CD8-positive, alpha-beta memory T cell (primary cell): ENCODE measurements at regions not wholly inside any gene's neighbourhood (a gene's known extent, or its start where the extent isn't known, plus 50 kb on each side); places are given as distances from the start of the nearest gene placed in this dataset.
A peak's percentile ranks its signal among the peaks of the same experiment; 100 is the strongest.

Source experiments
- CTCF ChIA-PET: fragments of 350-600 bp; sonication (Branson Sonifier 250); formaldehyde crosslinking; loops from one replicate; lab custom pipeline; 2021; ENCODE audit warnings: antibody characterized with exemption; lab: Charles Lee
- POLR2A ChIA-PET: fragments of 350-600 bp; sonication (Branson Sonifier 250); formaldehyde crosslinking; loops from one replicate; lab custom pipeline; 2021; ENCODE audit warnings: antibody characterized with exemption; lab: Charles Lee
- DNase-seq, 5 donors: peaks; one replicate each; pipeline versions ENCODE4 v3.0.0 to v3.0.0-alpha.2; 2020 to 2022; ENCODE audit warnings: mixed read lengths in 1 of 5
- H3K27ac ChIP-seq: one replicate; pipeline ENCODE4 v1.7.0; 2013; ENCODE audit warnings: low read depth, mild to moderate bottlenecking, low read length, moderate library complexity
- H3K27me3 ChIP-seq: 2 replicates; pipeline ENCODE4 v1.7.0; 2013; ENCODE audit warnings: low read length, mild to moderate bottlenecking; ENCODE audit not compliant: insufficient read depth, poor library complexity, severe bottlenecking
- H3K36me3 ChIP-seq: 2 replicates; pipeline ENCODE4 v1.7.0; 2013; ENCODE audit warnings: mild to moderate bottlenecking, low read length, moderate library complexity; ENCODE audit not compliant: insufficient read depth
- H3K4me1 ChIP-seq: 2 replicates; pipeline ENCODE4 v1.7.0; 2013; ENCODE audit warnings: mild to moderate bottlenecking, low read length, moderate library complexity; ENCODE audit not compliant: insufficient read depth
- H3K4me3 ChIP-seq: 2 replicates; pipeline ENCODE4 v1.7.0; 2013; ENCODE audit warnings: mild to moderate bottlenecking, low read length
- H3K9me3 ChIP-seq: 2 replicates; pipeline ENCODE4 v1.7.0; 2013; ENCODE audit warnings: mild to moderate bottlenecking, low read length
- H3K27ac Mint-ChIP-seq, 8 donors: one replicate each; pipeline ENCODE4 v1.8.0; 2020 to 2021; ENCODE audit warnings: mixed read lengths in 8 of 8, mild to moderate bottlenecking in 6 of 8, inconsistent platforms in 3 of 8, moderate library complexity in 3 of 8
- H3K27me3 Mint-ChIP-seq, 2 donors: one replicate each; pipeline ENCODE4 v1.8.0; 2020 to 2021; ENCODE audit warnings: mixed read lengths in 2 of 2, mild to moderate bottlenecking in 1 of 2, moderate library complexity in 1 of 2
- H3K36me3 Mint-ChIP-seq, 3 donors: one replicate each; pipeline ENCODE4 v1.8.0; 2020 to 2021; ENCODE audit warnings: mixed read lengths in 3 of 3, inconsistent platforms in 1 of 3, mild to moderate bottlenecking in 1 of 3
- H3K4me1 Mint-ChIP-seq, 3 donors: one replicate each; pipeline ENCODE4 v1.8.0; 2020 to 2021; ENCODE audit warnings: mixed read lengths in 3 of 3, inconsistent platforms in 1 of 3, mild to moderate bottlenecking in 1 of 3
- H3K4me3 Mint-ChIP-seq, 7 donors: one replicate each; pipeline ENCODE4 v1.8.0; 2020 to 2021; ENCODE audit warnings: mixed read lengths in 7 of 7, mild to moderate bottlenecking in 6 of 7, moderate library complexity in 4 of 7, inconsistent platforms in 2 of 7
- H3K9me3 Mint-ChIP-seq, 5 donors: one replicate each; pipeline ENCODE4 v1.8.0; 2020 to 2022; ENCODE audit warnings: mixed read lengths in 5 of 5, mild to moderate bottlenecking in 3 of 5, moderate library complexity in 2 of 5, inconsistent platforms in 1 of 5

DNA sequence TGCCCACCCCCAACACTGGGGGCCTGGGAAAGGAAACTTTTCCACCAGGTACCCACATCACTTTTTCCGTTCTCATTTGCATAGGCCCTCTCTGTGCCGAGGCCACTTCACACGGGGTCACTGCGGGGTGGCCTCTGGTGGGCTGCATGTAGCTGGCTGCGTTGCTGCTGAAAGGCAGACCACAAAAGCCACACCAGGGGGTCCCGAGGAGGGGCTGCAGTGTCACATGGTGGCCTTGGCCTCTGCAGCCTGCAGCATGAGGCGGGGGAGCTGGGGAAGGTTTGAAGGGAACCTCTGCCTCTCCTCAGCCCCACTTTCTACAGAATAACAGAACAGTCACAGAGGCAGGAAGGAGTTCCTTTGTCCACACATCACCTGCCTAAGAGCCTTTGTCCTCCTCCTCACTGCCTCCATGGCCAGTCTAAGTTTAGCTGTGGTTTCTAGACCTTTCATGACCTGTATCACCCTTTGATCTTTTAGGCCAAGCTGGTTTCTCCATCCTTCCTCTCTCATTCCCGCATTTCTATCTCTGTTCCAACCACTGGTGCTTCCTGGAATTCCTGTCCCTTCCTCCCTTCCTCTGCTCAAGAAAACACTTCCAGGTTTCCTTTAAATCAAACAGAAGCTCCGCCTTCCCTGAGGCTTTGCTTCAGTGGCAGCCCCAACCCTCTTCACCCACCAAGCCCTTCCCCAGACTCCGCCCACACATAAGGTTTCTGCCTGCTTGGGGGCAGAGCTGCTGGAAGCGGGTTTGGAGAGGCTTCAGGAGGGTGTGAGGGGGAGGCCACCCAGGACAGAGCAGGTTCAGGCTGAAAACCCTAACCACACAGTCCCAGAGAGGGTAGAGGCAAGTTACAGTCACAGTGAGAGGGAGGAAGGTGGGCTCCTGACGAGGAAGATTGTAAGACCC lies 150.7 kb upstream of the TLE3 start:
- ChIA-PET CTCF (no interaction called here), POLR2A (no interaction called here)
- no peaks in the 10 kb centered on the region for H3K9me3 ChIP-seq
- H3K4me1 ChIP-seq = peaks cover 23% of the 10 kb centered on the region
- Mint-ChIP-seq H3K27ac (peak overlapping the region in 1 of 8 donors; percentile 50), H3K4me3 (no peak overlapping the region), H3K9me3 (no peaks in the 10 kb centered on the region), H3K27me3 (no peaks in the 10 kb centered on the region), H3K36me3 (no peaks in the 10 kb centered on the region), H3K4me1 (peaks cover 8 to 27% (median 15%) of the 10 kb centered on the region in 3 donors)
- no peak overlapping the region for H3K4me3 ChIP-seq
- no peaks in the 10 kb centered on the region for H3K36me3 ChIP-seq
- H3K27me3 ChIP-seq = no peaks in the 10 kb centered on the region
- no peak for DNase-seq
- H3K27ac ChIP-seq = no peak overlapping the region

DNA sequence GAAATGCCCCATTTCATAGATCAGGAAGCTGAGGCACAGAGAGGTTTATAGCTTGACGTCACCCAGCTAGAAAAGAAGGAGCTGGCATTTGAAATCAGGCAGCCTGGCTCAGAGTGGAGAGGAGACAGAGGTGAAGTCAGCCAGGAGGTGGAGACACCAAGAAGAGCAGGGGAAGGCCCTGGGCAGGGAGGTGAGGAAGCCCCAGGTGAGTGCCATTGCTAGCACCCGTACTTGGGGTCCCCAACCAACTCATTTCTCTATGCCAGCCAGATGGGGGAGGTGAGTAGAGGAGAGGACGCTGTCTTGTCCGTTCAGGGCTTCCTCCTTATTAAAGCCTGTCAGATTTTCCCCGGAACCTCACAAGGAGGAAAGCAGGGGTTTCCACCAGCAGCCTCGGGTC lies 149.6 kb upstream of the TLE3 start:
- no peaks in the 10 kb centered on the region for H3K36me3 ChIP-seq
- no peak overlapping the region for H3K27ac ChIP-seq
- no peak overlapping the region for H3K4me3 ChIP-seq
- ChIA-PET CTCF (interaction anchor here (1.2 kb wide), 1 partner anchor 12 kb away, joined by 5 read pairs; no protein-coding TSS in a partner anchor), POLR2A (no interaction called here)
- H3K4me3 Mint-ChIP-seq = no peak overlapping the region
- H3K4me1 Mint-ChIP-seq = peaks cover 16 to 38% (median 25%) of the 10 kb centered on the region in 3 donors
- H3K9me3 Mint-ChIP-seq = no peaks in the 10 kb centered on the region
- DNase-seq = no peak
- H3K36me3 Mint-ChIP-seq = no peaks in the 10 kb centered on the region
- no peaks in the 10 kb centered on the region for H3K27me3 Mint-ChIP-seq
- H3K27me3 ChIP-seq = no peaks in the 10 kb centered on the region
- H3K9me3 ChIP-seq = no peaks in the 10 kb centered on the region
- peaks cover 34% of the 10 kb centered on the region for H3K4me1 ChIP-seq
- H3K27ac Mint-ChIP-seq = no peak overlapping the region

DNA sequence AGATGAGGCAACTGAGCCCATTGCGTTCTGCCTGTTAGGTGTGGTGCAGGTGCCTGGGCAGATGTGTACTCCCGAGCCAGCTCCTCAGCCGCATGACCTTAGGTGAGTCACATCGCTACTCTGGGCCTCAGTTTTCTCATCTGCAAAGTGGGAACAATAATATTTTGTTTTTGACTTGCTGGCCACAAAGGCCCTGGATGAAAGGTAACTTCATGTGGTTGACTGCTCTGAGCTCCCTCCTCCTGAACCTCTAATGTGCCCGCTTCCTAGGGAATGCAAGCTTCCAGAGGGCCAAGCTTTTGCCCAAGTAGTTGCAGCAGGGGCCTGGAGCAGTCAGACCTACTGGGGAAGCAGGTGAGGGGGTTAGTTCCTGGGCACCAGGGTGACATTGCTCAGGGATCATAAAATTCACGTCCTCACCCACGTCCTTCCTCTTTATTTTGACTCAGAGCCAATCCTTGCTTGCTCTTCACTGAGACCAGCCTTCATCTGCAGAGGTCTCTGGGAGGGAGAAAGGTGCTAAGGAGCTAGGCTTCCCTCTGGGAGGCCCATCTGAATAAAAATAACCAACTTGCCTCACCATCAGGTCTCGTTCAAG lies 149.0 kb upstream of the TLE3 start:
- no peak overlapping the region for H3K27ac ChIP-seq
- no peaks in the 10 kb centered on the region for H3K9me3 Mint-ChIP-seq
- H3K4me3 Mint-ChIP-seq = no peak overlapping the region
- ChIA-PET CTCF (interaction anchor here (1.2 kb wide), 1 partner anchor 12 kb away, joined by 5 read pairs; no protein-coding TSS in a partner anchor), POLR2A (no interaction called here)
- H3K4me1 ChIP-seq = peaks cover 38% of the 10 kb centered on the region
- DNase-seq = no peak
- no peaks in the 10 kb centered on the region for H3K27me3 Mint-ChIP-seq
- H3K36me3 Mint-ChIP-seq = no peaks in the 10 kb centered on the region
- H3K4me1 Mint-ChIP-seq = peaks cover 18 to 43% (median 25%) of the 10 kb centered on the region in 3 donors
- H3K27ac Mint-ChIP-seq = no peak overlapping the region
- H3K4me3 ChIP-seq = no peak overlapping the region
- no peaks in the 10 kb centered on the region for H3K27me3 ChIP-seq
- H3K9me3 ChIP-seq = no peaks in the 10 kb centered on the region
- H3K36me3 ChIP-seq = no peaks in the 10 kb centered on the region

DNA sequence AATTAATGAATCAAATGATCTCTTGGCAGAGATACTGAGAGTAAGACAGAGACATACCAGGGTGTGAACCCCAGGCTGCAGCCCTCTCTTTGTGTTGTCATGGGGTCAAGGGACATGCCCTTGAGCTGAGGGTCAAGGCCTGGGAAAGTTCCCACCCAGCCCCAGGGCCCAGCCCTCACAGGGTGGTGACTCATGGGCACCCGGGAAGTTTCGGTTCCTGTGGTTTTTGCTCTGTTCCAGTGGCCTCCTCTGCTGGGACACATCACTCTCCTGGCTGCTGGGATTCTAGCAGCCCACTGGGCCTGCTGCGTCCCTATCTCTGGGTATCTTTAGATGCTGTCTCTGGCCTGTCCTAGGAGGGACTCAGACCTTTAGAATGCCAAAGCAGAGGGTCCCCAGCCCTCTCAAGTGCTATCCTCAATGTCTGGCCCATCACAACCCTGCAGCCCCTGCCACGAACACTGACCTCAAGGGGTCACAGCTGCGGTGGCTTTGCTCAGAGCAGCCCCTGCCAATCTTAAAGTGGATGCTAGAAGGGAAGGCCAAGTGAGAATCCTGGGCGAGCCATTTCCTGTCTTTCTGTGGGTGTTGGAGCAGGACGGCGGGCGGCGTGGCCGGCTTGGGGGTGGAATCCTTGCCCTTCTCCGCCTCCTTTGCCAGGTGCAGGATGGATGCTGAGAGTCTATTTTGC lies 148.4 kb upstream of the TLE3 start:
- Mint-ChIP-seq H3K4me3 (no peak overlapping the region), H3K36me3 (no peaks in the 10 kb centered on the region), H3K4me1 (peaks cover 18 to 37% (median 25%) of the 10 kb centered on the region in 3 donors), H3K27me3 (peaks cover 0 to 2% of the 10 kb centered on the region in 2 donors), H3K27ac (peak overlapping the region in 1 of 8 donors; percentile 71), H3K9me3 (no peaks in the 10 kb centered on the region)
- POLR2A ChIA-PET = no interaction called here
- CTCF ChIA-PET = interaction anchor here (1.2 kb wide), 1 partner anchor 13 kb away, joined by 5 read pairs; no protein-coding TSS in a partner anchor
- no peak overlapping the region for H3K4me3 ChIP-seq
- no peaks in the 10 kb centered on the region for H3K36me3 ChIP-seq
- H3K9me3 ChIP-seq = no peaks in the 10 kb centered on the region
- no peaks in the 10 kb centered on the region for H3K27me3 ChIP-seq
- DNase-seq = no peak
- H3K27ac ChIP-seq = no peak overlapping the region
- H3K4me1 ChIP-seq = peaks cover 38% of the 10 kb centered on the region

DNA sequence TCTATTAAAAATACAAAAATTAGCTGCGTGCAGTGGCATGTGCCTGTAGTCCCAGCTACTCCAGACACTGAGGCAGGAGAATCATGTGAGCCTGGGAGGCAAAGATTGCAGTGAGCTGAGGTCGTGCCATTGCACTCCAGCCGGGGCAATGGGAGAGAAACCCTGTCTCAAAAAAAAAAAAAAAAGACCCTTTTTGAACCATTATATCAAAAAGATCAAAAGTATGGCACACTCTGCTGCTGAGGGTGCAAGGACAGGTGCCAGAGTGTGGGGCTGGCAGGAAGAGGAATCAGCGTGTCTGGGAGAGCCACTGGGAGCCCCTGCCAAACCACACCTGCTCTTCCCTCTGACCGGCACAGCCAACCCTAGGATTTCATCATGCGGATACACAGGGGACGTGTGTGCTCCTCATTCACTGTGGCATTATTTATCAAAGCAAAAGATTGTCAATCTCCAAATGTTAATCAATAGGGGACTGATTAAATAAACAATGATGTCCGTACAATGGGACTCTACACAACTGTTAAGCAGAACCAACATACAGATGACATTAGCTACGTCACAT lies 147.3 kb upstream of the TLE3 start:
- no peak overlapping the region for H3K27ac ChIP-seq
- H3K36me3 ChIP-seq = no peaks in the 10 kb centered on the region
- no peak overlapping the region for H3K27ac Mint-ChIP-seq
- ChIA-PET POLR2A (no interaction called here), CTCF (no interaction called here)
- peaks cover 2 to 3% of the 10 kb centered on the region in 2 donors for H3K27me3 Mint-ChIP-seq
- no peaks in the 10 kb centered on the region for H3K9me3 ChIP-seq
- no peaks in the 10 kb centered on the region for H3K9me3 Mint-ChIP-seq
- peaks cover 38% of the 10 kb centered on the region for H3K4me1 ChIP-seq
- H3K36me3 Mint-ChIP-seq = no peaks in the 10 kb centered on the region
- no peak for DNase-seq
- H3K27me3 ChIP-seq = no peaks in the 10 kb centered on the region
- H3K4me1 Mint-ChIP-seq = peaks cover 19 to 37% (median 25%) of the 10 kb centered on the region in 3 donors
- H3K4me3 ChIP-seq = no peak overlapping the region
- no peak overlapping the region for H3K4me3 Mint-ChIP-seq

DNA sequence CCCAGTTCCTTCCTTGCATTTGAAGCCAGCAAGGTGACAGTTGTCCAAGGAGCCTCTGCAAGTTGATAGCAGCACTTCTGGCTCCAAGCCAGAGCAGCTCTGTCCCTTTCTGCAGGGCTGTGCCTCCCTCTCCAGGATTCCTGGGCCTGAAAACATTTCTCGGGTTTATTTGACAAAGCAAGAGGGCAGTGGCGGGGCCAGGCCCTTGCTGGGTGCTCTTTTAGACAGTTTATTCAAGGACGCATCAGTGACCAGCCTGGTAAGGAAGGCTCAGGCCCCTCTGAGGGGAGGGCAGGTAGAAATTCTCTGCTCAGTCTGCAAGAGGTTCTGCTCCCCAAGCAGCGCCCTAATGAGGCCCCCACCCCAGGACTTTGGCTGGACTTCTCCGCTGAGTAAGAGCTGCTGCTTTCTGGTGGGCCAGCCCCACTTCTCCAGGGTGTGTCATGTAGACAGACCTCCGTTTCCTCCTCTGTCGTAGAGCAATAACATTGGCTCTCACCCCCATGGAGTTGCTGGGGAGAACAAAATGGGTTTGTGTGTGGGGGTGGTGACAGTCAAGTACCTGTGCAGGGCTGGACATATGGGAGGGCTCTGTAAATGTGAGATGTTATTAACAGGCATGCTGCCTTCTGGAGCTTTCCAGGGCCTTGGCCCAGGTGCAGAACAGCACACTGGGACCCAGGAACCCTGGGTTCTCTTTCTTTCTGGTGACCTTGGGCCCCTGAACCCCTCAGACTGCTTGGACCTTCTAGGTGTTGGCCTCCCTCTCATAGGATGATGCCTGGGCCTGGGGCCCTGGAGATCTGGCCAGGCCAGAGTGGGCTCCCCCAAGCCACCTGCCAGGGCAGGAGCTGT lies 146.2 kb upstream of the TLE3 start:
- Mint-ChIP-seq H3K9me3 (no peaks in the 10 kb centered on the region), H3K27ac (peak overlapping the region in 1 of 8 donors; percentile 65), H3K27me3 (peaks cover 2 to 3% of the 10 kb centered on the region in 2 donors), H3K4me1 (peaks cover 19 to 37% (median 25%) of the 10 kb centered on the region in 3 donors), H3K4me3 (no peak overlapping the region), H3K36me3 (no peaks in the 10 kb centered on the region)
- Histone ChIP-seq H3K27me3 (no peaks in the 10 kb centered on the region), H3K9me3 (no peaks in the 10 kb centered on the region), H3K36me3 (no peaks in the 10 kb centered on the region), H3K4me1 (peaks cover 38% of the 10 kb centered on the region), H3K4me3 (no peak overlapping the region), H3K27ac (no peak overlapping the region)
- DNase-seq = no peak
- CTCF ChIA-PET = no interaction called here
- POLR2A ChIA-PET = no interaction called here

DNA sequence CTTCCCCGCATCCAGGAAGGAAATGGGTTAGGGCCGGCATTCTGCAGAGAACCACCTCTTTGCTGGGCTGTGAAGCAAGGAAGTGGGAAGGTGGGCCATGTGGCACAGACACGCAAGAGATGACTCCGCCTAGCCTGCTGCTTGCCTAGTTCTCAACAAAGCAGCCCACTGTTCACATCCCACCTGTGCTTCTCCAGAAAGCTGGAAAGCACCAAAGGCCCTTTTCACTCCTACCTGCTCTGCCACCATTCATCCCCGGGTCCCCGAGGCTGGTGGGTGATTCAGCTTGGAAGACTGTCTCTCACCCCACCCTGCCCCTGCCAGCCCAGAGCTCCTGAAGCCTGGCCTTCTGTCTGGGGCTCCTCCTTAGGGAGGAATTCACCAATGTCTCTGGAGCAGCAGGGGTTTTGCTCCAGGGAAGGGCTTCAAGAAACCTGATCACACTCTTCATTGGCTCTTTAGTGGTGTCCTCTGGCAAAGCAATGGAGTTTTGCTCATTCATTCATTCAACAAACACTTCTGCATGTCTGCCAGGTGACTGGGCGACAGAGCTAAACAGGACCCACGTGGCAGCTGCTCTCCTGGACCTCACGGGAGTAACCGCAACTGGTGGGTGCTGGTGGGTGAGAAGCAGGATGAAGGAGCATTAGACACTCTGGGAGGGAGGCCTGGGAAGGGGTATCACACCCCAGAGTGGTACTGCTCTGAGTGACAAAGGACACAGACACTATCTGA lies 145.4 kb upstream of the TLE3 start:
- CTCF ChIA-PET = no interaction called here
- H3K27ac Mint-ChIP-seq = peak overlapping the region in 1 of 8 donors; percentile 55
- Histone ChIP-seq H3K27ac (no peak overlapping the region), H3K4me1 (peaks cover 32% of the 10 kb centered on the region), H3K36me3 (no peaks in the 10 kb centered on the region), H3K9me3 (no peaks in the 10 kb centered on the region), H3K27me3 (no peaks in the 10 kb centered on the region), H3K4me3 (no peak overlapping the region)
- H3K9me3 Mint-ChIP-seq = no peaks in the 10 kb centered on the region
- H3K4me3 Mint-ChIP-seq = peak overlapping the region in 1 of 7 donors; percentile 26
- H3K27me3 Mint-ChIP-seq = peaks cover 2 to 3% of the 10 kb centered on the region in 2 donors
- POLR2A ChIA-PET = no interaction called here
- H3K36me3 Mint-ChIP-seq = no peaks in the 10 kb centered on the region
- peaks cover 16 to 31% (median 21%) of the 10 kb centered on the region in 3 donors for H3K4me1 Mint-ChIP-seq
- no peak for DNase-seq
